WTC11 (cell line): ENCODE measurements at regions not wholly inside any gene's neighbourhood (a gene's known extent, or its start where the extent isn't known, plus 50 kb on each side); places are given as distances from the start of the nearest gene placed in this dataset.

Experiments
- CREB1 ChIP-seq: sonication (generic); formaldehyde crosslinking; IDR thresholded peaks from 2 replicates; pipeline ENCODE4 v1.8.0; 2023; ENCODE audit warnings: mild to moderate bottlenecking, missing genetic modification reagents
- TF ChIP-seq, protein P1 (sequence below): fragments of 200-600 bp; IDR thresholded peaks from 2 replicates; pipeline ENCODE4 v1.8.0; 2022; ENCODE audit warnings: antibody characterized with exemption
- TF ChIP-seq, protein P2 (sequence below): sonication (generic); formaldehyde crosslinking; IDR thresholded peaks from 2 replicates; pipeline ENCODE4 v1.8.0; 2022; ENCODE audit warnings: mild to moderate bottlenecking, missing genetic modification reagents

DNA sequence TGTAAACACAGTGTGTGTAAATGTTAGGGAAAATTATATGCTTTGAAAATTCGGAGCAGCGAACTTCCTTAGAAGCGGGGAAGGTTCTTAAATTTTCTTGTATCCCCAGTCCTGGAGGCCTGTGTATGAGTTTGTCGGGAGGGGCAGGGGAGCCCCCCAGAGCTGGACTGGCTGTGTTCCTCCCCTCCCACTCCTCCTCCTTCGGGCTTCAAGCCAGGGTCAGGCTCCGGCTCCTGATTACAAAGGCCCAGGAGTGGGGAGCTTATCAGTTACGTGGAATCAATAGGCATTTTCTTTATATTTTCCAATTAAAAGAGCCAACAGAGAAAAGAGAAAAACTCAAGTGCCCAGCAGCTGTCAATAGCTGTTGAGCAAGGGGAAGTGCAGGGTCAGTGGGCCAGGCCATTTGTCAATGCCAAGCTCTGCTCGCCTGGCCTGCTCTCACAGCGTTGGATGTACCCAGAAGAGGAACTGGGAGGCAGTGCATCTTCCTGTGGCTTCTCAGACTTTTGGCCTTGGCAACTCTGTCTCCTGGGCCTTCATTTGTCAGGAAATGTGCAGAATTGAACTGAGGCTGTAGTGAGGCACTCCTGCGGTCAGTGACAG, 156.9 kb upstream of the PCBD1 start:
- TF ChIP-seq, protein P1, sequence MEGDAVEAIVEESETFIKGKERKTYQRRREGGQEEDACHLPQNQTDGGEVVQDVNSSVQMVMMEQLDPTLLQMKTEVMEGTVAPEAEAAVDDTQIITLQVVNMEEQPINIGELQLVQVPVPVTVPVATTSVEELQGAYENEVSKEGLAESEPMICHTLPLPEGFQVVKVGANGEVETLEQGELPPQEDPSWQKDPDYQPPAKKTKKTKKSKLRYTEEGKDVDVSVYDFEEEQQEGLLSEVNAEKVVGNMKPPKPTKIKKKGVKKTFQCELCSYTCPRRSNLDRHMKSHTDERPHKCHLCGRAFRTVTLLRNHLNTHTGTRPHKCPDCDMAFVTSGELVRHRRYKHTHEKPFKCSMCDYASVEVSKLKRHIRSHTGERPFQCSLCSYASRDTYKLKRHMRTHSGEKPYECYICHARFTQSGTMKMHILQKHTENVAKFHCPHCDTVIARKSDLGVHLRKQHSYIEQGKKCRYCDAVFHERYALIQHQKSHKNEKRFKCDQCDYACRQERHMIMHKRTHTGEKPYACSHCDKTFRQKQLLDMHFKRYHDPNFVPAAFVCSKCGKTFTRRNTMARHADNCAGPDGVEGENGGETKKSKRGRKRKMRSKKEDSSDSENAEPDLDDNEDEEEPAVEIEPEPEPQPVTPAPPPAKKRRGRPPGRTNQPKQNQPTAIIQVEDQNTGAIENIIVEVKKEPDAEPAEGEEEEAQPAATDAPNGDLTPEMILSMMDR, result no peak
- TF ChIP-seq, protein P2, sequence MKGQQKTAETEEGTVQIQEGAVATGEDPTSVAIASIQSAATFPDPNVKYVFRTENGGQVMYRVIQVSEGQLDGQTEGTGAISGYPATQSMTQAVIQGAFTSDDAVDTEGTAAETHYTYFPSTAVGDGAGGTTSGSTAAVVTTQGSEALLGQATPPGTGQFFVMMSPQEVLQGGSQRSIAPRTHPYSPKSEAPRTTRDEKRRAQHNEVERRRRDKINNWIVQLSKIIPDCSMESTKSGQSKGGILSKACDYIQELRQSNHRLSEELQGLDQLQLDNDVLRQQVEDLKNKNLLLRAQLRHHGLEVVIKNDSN (CRISPR knock-in tag), result no peak
- TF ChIP-seq CREB1 (CRISPR knock-in tag), result no peak
